ENCODE measurements at regions not wholly inside any gene's neighbourhood (a gene's known extent, or its start where the extent isn't known, plus 50 kb on each side); places are given as distances from the start of the nearest gene placed in this dataset.

DNA sequence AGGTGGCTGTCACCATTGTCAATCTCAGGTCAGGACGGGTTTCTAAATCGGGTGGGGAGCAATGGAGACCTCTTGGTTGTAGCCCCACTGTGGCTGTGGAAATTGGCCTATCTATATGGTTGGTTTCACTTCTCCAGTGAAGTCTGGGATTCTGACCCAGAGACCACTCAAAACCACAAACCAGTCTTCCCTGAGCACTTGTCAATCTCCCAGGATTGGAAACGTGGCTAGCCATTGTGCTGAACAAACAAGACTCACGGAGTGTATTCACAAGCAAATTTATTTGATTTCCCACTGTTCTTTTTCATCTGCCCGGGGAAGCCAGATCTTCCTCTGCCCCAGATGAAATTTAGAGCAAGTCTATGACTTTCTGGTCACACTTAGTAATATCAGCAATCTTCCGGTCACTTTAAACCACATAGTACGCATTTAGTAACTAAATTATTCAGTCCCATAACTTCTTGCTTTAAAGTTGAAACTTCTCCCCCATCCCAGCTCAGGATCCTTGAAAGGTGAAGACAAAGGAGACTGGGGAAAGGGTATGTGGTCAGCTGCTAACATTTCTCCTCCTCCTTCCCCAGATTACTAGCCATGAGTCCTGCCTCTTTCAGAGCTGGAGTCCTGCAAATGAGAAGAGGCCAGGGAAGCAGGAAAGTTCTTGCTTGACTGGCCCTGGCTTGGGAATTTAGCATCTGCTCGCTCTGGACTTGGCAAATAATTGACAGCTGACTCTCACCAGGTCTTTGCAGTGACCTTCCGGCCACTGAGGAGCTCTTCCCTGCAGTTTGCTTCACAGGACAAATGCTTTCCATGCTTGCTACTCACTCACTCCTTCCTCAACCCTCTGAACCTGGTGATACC lies 123.2 kb upstream of the MAX start:
- TF ChIP-seq, protein P1, sequence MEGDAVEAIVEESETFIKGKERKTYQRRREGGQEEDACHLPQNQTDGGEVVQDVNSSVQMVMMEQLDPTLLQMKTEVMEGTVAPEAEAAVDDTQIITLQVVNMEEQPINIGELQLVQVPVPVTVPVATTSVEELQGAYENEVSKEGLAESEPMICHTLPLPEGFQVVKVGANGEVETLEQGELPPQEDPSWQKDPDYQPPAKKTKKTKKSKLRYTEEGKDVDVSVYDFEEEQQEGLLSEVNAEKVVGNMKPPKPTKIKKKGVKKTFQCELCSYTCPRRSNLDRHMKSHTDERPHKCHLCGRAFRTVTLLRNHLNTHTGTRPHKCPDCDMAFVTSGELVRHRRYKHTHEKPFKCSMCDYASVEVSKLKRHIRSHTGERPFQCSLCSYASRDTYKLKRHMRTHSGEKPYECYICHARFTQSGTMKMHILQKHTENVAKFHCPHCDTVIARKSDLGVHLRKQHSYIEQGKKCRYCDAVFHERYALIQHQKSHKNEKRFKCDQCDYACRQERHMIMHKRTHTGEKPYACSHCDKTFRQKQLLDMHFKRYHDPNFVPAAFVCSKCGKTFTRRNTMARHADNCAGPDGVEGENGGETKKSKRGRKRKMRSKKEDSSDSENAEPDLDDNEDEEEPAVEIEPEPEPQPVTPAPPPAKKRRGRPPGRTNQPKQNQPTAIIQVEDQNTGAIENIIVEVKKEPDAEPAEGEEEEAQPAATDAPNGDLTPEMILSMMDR (IDR thresholded peaks at IDR 0.05; ENCODE audit: borderline replicate concordance, extremely low read depth, low read length, poor library complexity, severe bottlenecking), result no peak
- TF ChIP-seq EZH2 (IDR thresholded peaks at IDR 0.05; ENCODE audit: borderline replicate concordance, low read depth, low read length, severe bottlenecking), result no peak

All from DND-41 (cell line).